ENCODE measurements at regions not wholly inside any gene's neighbourhood (a gene's known extent, or its start where the extent isn't known, plus 50 kb on each side); places are given as distances from the start of the nearest gene placed in this dataset.

GRCh38 chr16:9556949-9557665 is 465.7 kb downstream of the HAPSTR1 start:
- Histone ChIP-seq H3K9me3 (ENCODE audit: insufficient read depth, low read length) (no peaks in the 10 kb centered on the region), H3K27ac (ENCODE audit: low read depth, low read length) (no peak overlapping the region)

GRCh38 chr16:9557713-9558112 is 466.3 kb downstream of the HAPSTR1 start:
- Histone ChIP-seq H3K4me2 (ENCODE audit: low read depth, low read length, poor library complexity, severe bottlenecking) (no peak overlapping the region), H2AFZ (ENCODE audit: low read depth, low read length, severe bottlenecking) (no peak overlapping the region), H3K4me3 (ENCODE audit: insufficient read depth, low read length, poor library complexity, severe bottlenecking) (no peak overlapping the region), H4K20me1 (ENCODE audit: low read depth, low read length) (no peaks in the 10 kb centered on the region), H3K9me3 (ENCODE audit: insufficient read depth, low read length) (no peaks in the 10 kb centered on the region), H3K36me3 (ENCODE audit: low read length) (no peaks in the 10 kb centered on the region), H3K9me2 (replicated peaks; ENCODE audit: insufficient read depth, low read length) (no peaks in the 10 kb centered on the region), H3K27me3 (ENCODE audit: low read length) (no peaks in the 10 kb centered on the region), H3K9ac (ENCODE audit: low read length) (no peak overlapping the region), H3K27ac (ENCODE audit: low read depth, low read length) (no peak overlapping the region), H3K79me2 (ENCODE audit: insufficient read depth, low read length) (no peaks in the 10 kb centered on the region), H3F3A (ENCODE audit: insufficient read depth) (no peaks in the 10 kb centered on the region)
- TF ChIP-seq CTCF (IDR thresholded peaks at IDR 0.05; ENCODE audit: insufficient read depth, low read length, poor library complexity, severe bottlenecking) (no peak), EZH2phosphoT487 (conservative IDR thresholded peaks at IDR 0.05; ENCODE audit: low read length) (no peak)

More at GRCh38 chr16:9556949-9557665, 465.7 kb downstream of the HAPSTR1 start:
- no peaks in the 10 kb centered on the region for H3K36me3 ChIP-seq (ENCODE audit: low read length)
- H3K9me2 ChIP-seq (replicated peaks; ENCODE audit: insufficient read depth, low read length), result no peaks in the 10 kb centered on the region
- H2AFZ ChIP-seq (ENCODE audit: low read depth, low read length, severe bottlenecking), result no peak overlapping the region
- no peak for TF ChIP-seq EZH2phosphoT487 (conservative IDR thresholded peaks at IDR 0.05; ENCODE audit: low read length)
- TF ChIP-seq CTCF (IDR thresholded peaks at IDR 0.05; ENCODE audit: insufficient read depth, low read length, poor library complexity, severe bottlenecking), result no peak
- H3K4me3 ChIP-seq (ENCODE audit: insufficient read depth, low read length, poor library complexity, severe bottlenecking), result no peak overlapping the region
- H3K9ac ChIP-seq (ENCODE audit: low read length), result no peak overlapping the region
- no peaks in the 10 kb centered on the region for H3K79me2 ChIP-seq (ENCODE audit: insufficient read depth, low read length)
- H4K20me1 ChIP-seq (ENCODE audit: low read depth, low read length), result no peaks in the 10 kb centered on the region
- no peaks in the 10 kb centered on the region for H3F3A ChIP-seq (ENCODE audit: insufficient read depth)
- no peaks in the 10 kb centered on the region for H3K27me3 ChIP-seq (ENCODE audit: low read length)
- no peak overlapping the region for H3K4me2 ChIP-seq (ENCODE audit: low read depth, low read length, poor library complexity, severe bottlenecking)

GRCh38 chr16:9566099-9566498 is 474.7 kb downstream of the HAPSTR1 start:
- Histone ChIP-seq H2AFZ (ENCODE audit: low read depth, low read length, severe bottlenecking) (no peak overlapping the region), H3K9me3 (ENCODE audit: insufficient read depth, low read length) (no peaks in the 10 kb centered on the region), H4K20me1 (ENCODE audit: low read depth, low read length) (no peaks in the 10 kb centered on the region), H3K9me2 (replicated peaks; ENCODE audit: insufficient read depth, low read length) (no peaks in the 10 kb centered on the region), H3K27ac (ENCODE audit: low read depth, low read length) (no peak overlapping the region), H3K27me3 (ENCODE audit: low read length) (no peaks in the 10 kb centered on the region), H3K9ac (ENCODE audit: low read length) (no peak overlapping the region), H3K4me2 (ENCODE audit: low read depth, low read length, poor library complexity, severe bottlenecking) (no peak overlapping the region), H3F3A (ENCODE audit: insufficient read depth) (no peaks in the 10 kb centered on the region), H3K36me3 (ENCODE audit: low read length) (no peaks in the 10 kb centered on the region), H3K4me3 (ENCODE audit: insufficient read depth, low read length, poor library complexity, severe bottlenecking) (no peak overlapping the region), H3K79me2 (ENCODE audit: insufficient read depth, low read length) (no peaks in the 10 kb centered on the region)
- TF ChIP-seq EZH2phosphoT487 (conservative IDR thresholded peaks at IDR 0.05; ENCODE audit: low read length) (no peak), CTCF (IDR thresholded peaks at IDR 0.05; ENCODE audit: insufficient read depth, low read length, poor library complexity, severe bottlenecking) (no peak)
